Spleen (tissue), 7 donors: ENCODE measurements at regions not wholly inside any gene's neighbourhood (a gene's known extent, or its start where the extent isn't known, plus 50 kb on each side); places are given as distances from the start of the nearest gene placed in this dataset.

Experiments used
- POLR2A ChIP-seq, 3 donors: fragments of 450-650 bp; IDR thresholded peaks; one replicate each; pipeline ENCODE4 v1.5.1; 2017; ENCODE audit warnings: antibody characterized with exemption in 3 of 3, mild to moderate bottlenecking in 1 of 3
- TF ChIP-seq, protein P1 (sequence below), 11 experiments: fragments of 200-600 bp in 7 of 11; fragments of 450-650 bp in 4 of 11; sonication (generic) in 4 of 11; IDR thresholded peaks in 8 of 11; conservative IDR thresholded peaks in 3 of 11; 1 replicate in 7 of 11; 2 replicates in 4 of 11; pipeline versions ENCODE4 v1.4.0 to v1.8.0; 2016 to 2021; ENCODE audit warnings: antibody characterized with exemption in 11 of 11, inconsistent platforms in 4 of 11, mild to moderate bottlenecking in 1 of 11
- donor health status: DM: no; HTN: no; CAD: no; lungs with moderate emphysema.
- donor health status: DM: no; HTN: no; CAD: no.
- donor health status: DM: no; HTN: no; CAD: no.

GRCh38 chr17:33970279-33970678, 284.8 kb upstream of the CCL2 start:
- no peak for TF ChIP-seq POLR2A (IDR thresholded peaks at IDR 0.05)
- TF ChIP-seq, protein P1, sequence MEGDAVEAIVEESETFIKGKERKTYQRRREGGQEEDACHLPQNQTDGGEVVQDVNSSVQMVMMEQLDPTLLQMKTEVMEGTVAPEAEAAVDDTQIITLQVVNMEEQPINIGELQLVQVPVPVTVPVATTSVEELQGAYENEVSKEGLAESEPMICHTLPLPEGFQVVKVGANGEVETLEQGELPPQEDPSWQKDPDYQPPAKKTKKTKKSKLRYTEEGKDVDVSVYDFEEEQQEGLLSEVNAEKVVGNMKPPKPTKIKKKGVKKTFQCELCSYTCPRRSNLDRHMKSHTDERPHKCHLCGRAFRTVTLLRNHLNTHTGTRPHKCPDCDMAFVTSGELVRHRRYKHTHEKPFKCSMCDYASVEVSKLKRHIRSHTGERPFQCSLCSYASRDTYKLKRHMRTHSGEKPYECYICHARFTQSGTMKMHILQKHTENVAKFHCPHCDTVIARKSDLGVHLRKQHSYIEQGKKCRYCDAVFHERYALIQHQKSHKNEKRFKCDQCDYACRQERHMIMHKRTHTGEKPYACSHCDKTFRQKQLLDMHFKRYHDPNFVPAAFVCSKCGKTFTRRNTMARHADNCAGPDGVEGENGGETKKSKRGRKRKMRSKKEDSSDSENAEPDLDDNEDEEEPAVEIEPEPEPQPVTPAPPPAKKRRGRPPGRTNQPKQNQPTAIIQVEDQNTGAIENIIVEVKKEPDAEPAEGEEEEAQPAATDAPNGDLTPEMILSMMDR (IDR thresholded peaks at IDR 0.05 in 8 of 11, conservative IDR thresholded peaks at IDR 0.05 in 3 of 11), result no peak
